Fibroblast of gingiva (primary cell): ENCODE measurements at regions not wholly inside any gene's neighbourhood (a gene's known extent, or its start where the extent isn't known, plus 50 kb on each side); places are given as distances from the start of the nearest gene placed in this dataset.
"Not testable (repeated sequence)": the region's sequence is repeated elsewhere in the genome, so short reads cannot be mapped to it uniquely, and the experiment has no call there.

Source experiments
- DNase-seq: peaks from one replicate; pipeline ENCODE4 v3.0.0-alpha.2; 2011; ENCODE audit warnings: low read depth

DNA sequence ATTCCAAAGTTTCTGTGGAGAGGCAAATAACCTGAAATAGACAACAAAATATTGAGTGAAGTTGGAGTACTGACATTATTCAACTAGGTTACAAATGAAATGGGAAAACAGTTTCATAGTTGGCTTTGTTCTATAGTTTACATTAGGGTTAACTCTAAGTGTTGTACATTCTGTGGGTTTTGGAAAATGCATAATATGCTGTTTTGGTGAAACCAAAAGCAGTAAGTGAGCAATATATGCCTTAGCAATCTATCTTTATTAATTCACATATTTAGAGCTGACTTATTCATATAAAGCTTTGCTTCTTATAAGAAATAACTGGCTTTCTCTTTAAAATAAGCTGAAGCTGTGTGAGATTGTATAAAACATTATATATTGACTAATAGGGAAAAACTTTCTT is 157.5 kb upstream of the AHI1 start:
- no peak for DNase-seq

DNA sequence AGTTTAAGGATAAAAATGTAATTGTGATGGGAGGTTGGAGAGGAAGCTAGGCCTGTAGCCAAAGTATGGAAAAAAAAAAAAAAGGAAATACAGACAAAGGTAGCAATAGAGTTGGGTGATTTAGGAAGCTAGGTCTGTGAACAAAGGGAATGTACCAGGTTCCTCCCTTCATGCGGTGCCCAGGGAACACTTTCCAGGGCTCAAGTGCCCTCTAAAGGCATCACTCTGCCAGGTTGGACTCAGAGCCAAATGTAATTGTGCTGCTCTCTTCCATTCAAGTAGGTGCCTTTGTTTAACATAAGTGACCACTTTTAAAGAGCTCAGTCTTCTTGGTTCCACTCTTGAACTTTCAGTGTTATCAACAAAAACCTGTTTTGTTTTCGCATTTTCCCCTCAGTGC is 159.7 kb upstream of the AHI1 start:
- DNase-seq, result no peak

- no peak for DNase-seq
These were observed 160.9 kb upstream of the AHI1 start for GRCh38 chr6:135658481-135658880.

- DNase-seq, result no peak
These were observed 161.4 kb upstream of the AHI1 start for GRCh38 chr6:135658916-135659315.

DNA sequence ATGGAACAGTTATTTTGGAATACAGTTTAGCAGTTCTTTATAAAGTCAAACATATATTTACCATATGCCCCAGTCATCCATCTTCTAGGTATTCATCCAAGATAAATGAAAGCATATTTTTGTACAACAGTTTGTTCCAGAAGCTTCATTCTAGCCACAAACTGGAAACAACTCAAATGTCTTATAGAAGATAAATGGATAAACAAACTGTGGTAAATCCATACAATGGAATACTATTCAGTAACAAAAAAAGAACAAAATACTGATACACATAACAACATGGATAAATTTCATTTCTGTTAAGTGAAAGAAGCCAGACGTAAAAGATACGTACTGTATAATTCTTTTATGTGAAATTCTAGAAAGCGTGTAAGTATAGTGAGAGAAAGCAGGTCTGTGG is 167.0 kb upstream of the AHI1 start:
- DNase-seq, result no peak

GRCh38 chr6:135665935-135666334 is 168.4 kb upstream of the AHI1 start:
- no peak for DNase-seq

GRCh38 chr6:135667691-135668455 is 170.3 kb upstream of the AHI1 start:
- DNase-seq, result peak; percentile 68

DNA sequence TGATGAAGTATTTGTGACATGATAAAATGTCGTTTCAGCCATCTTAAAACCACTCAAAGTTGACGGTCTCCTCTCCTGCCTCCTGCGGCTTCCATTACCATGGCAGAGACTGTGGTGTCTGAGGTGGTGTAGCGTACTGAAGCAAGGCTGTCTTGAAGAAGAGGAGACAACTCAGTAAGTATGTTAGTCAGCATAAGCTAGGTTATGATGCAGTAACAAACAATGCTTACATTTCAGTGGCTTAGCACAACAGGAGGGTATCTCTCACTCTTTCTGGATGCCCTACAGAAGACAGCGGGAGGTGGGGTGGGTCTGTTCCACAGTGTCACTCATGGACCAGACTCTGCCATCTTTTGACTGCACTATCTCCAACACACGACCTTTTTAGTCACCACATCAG is 174.7 kb upstream of the AHI1 start:
- DNase-seq, result no peak

DNA sequence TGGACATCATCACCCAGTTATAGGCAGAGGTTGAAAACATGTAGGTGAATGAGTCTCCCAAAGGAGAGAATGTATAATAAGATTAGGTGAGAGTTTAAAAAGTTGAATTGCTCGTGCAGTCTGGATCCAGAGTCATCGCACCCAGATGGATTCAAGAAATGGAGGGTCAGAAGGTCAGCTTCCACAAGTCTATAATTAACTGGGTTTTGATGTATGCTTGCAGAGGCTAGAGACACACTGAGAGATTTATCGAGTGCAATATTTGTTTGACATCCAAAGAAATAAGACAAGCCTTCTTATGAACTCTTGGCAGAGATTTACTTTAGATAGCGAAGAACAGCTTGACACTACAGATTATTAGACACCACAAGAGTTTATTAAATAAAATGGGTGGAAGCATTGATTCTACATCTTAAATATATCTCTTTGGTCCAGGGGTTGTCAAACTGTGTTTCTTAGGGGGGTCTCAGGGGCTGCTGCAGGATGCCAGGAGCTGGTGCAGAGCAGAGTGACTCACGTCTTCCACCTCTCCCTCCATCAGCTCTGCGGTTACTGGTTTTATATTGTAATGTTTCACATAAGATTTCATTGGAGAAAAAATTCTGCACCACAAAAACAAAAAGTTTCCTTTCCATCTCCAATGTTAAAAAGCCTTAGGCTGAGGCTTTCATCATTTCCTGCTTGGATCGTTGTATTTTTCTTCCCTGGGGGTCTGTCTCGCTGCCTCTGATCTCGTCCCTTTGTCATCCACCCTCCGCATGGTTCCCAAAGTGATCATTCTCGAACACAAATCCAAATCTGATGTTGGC is 176.2 kb upstream of the AHI1 start:
- no peak for DNase-seq

DNA sequence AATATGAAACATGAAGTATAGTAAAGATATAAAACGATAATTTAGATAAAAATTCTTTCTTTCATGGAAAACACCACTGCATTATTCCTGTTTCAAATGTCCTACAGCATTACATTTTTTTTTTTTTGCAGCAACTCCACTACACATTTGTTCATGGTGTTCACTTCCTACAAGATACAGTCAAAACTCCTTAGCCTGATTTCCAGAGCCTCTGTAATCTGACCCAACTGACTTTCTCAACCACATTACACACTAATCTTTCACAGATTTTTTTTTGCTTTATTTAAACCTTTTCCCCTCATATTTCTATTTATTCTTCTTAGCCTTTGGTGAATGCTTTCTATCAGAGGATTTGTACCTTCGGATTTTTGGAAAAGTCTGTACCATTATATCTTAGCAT is 176.5 kb upstream of the PDE7B start:
- peak; percentile 51 for DNase-seq

DNA sequence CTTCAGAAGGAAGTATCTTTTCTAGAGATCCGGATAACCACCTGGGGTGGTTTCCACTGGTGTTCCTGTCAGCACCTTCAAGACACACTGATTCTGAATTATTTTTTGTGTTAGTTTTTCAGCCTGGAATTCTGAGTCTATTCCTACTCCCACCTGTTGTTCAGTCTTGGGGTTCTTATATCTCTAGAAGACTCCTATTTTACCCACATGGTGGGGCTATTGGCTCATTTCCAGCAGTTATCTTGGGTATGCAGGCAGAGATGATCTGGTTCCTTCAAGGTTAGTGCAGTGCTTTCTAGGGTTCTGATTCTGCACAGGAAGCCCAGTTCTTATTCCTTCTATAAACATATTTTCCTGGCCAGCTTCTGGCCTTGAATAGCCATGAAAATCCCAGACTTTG is 175.6 kb upstream of the PDE7B start:
- DNase-seq, result no peak

DNA sequence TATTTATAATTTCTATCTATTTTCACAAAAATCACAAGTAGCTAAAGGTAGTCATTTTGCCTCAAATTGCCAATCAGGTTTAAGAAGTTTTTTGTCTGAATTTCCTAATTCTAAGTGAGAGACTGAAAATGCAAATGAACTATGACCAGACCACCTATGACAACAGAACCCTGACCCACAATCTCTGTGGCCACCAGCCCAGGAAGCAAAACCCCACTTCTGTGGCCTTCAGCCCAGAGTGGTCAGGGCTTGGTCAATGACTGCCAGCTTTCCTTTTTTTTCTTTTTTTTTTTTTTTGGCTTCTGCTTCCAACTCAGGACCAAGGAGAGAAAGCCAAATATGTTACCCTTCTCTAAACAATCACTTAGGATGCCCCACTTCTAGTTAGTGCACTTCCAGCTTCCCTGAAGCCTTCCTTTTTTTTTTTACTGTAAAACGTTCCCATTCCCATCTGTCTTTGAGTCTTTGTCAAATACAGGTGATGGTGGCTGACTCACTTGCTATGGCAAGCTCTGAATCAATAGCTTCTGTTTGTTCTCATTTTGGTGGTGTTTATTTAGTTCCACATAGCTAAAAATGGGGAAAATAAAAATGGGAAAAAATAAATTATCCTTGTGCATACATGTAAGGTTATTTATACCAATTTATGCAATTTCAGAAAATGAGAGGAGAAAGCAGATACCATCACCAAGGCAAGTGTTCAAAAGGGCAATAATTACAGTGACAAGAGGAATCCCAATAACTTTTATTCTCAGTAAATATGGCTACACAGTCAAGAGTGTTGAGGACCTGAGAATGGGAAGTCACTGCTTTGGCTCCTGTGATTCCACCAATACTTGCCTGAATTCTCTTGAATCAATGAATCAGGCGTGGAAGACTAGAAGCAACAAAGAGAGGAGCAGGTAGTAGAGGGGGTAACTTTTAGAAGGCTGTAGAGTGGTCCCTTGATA is 170.3 kb upstream of the PDE7B start:
- no peak for DNase-seq

DNA sequence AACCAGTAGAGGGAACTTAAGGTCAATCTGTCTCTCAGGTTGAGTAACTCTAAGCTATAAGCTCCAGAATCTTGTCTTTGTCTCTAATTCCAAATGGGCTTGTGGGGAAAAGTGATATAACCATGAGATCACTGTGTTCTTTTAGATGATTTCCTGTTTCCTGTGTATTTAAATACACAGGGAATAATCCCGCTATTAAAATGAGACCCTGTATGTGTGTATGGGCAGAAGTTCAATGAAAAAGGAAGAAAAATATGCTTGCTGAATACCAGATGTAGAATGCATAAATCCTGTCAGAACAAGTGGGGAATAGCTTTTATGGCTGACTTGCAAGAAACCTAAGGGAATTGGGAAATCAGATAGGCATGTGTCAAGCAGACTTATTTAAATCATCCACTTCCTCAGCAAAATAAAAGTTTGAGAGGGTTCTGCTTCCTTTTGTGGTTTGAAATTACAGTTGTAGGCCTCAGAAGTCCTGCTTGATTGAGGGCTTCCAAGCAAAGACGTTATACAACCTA is 164.7 kb upstream of the PDE7B start:
- DNase-seq, result peak; percentile 60

GRCh38 chr6:135688476-135688875 is 163.0 kb upstream of the PDE7B start:
- not testable (repeated sequence) for DNase-seq

DNA sequence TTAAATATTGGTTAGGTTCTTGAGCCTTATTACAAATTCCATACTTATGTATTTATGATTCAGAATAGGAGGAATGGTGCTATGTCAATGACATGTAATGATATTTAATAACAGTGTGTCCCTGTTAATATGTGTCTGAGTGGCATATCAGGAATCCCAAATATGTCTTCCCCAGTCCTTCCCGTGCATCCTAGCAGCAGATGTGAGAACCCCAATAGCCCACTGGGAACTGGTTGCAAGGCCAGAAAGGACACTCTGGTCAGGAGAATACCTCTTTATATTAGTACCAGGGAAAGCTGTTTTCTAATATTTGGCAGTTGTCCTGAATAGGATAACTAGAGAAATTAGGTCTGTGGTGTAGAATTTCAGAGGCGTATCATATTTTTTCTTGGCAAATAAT is 159.1 kb upstream of the PDE7B start:
- DNase-seq, result no peak

DNA sequence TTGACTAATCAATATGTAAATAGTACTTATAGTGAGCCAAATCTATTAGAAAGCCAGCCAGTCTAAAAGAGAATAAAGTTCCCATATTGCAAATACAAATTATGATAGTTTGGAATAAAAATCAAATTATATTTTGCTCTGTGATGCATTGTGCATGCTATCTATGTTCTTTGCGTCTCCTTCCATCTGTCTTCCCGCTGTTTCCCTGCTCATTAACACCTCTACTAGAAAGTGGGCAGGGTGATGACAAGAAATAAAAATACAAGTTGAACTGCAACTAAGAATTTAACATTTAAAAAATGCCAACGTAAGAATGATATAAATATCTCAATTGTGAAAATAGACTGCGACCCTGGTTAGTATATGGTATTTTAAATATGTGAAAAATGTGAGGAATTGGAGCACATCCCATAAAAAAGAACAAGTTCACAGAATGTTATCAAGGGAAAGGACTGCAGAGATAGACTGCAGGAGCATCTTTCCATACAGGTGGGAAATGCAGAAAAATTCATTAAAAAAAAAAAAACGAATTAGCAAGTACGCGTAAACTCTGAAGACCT is 157.6 kb upstream of the PDE7B start:
- no peak for DNase-seq

DNA sequence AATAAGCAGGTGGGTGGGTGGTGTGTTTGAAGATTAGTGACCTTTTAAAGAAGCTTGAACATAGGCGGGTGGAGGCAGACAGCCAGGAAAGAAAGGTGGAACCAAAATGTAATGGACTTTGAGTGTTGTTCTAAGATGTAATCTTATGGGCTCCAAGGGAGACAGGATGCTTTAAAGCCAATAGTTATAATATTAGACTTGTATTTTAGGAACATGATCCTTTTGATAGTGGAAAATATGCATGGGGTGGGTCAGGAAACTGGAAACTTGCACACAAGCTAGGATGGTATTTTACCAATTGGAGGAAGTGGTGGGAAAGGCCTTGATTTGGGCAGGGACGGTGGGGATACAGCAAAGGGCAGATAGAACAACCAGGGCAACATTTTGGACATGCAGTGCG is 151.8 kb upstream of the PDE7B start:
- DNase-seq, result no peak

- DNase-seq, result peak; percentile 10
These were observed 150.1 kb upstream of the PDE7B start for GRCh38 chr6:135701426-135701825.

GRCh38 chr6:135703007-135703406 is 148.5 kb upstream of the PDE7B start:
- DNase-seq, result no peak

GRCh38 chr6:135703621-135704020 is 147.9 kb upstream of the PDE7B start:
- DNase-seq, result peak; percentile 51

DNA sequence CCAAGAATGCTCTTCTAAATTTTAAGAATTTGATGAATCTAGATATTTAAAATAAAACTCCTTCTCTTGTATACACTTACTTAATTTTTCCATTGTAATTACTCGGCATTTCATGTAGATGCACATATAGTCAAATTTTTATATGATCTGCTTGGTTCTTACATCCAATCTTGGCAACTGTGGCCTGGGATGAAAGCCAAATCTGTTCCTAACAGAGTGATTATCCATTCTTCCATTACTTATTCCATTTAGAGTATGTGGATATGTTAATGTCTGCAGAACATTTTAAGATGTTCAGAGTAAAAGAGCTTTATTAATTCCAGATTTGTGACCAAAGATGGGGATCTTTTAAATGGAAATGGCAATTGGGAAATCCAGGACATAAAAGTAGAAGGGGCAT is 144.1 kb upstream of the PDE7B start:
- no peak for DNase-seq

GRCh38 chr6:135710042-135710441 is 141.5 kb upstream of the PDE7B start:
- DNase-seq, result no peak
